Hypothalamus (tissue), 51 donors: ENCODE measurements at regions not wholly inside any gene's neighbourhood (a gene's known extent, or its start where the extent isn't known, plus 50 kb on each side); places are given as distances from the start of the nearest gene placed in this dataset.

Source experiments
- DNase-seq, 51 donors: peaks; one replicate each; lab custom pipeline; 2025; lab: John Stamatoyannopoulos, UW

GRCh38 chr20:18992418-18992817 is 178.8 kb downstream of the SCP2D1 start:
- DNase-seq: no peak

GRCh38 chr20:18995455-18995854 is 181.9 kb downstream of the SCP2D1 start:
- no peak for DNase-seq

DNA sequence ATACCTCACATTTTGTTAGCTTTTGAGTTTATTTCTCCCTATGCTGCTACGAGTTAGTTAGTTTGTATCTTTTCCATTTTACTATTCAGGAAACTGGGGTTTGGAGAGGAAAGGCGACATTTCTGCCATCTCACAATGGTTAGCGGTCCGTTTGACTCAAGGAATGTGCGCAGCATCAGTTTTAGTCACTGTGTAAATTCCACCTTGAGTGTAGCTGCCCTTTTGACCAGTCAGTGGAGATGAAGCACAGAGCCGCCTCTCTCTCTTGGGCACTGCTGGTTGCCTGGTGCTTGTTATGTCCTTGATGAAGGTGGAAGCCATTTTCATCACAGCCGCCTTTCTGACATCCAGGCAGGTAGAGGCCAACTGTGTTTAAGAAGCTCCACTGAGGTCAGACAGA is 185.5 kb downstream of the SCP2D1 start:
- no peak for DNase-seq

GRCh38 chr20:19000078-19000477 is 186.5 kb downstream of the SCP2D1 start:
- no peak for DNase-seq

DNA sequence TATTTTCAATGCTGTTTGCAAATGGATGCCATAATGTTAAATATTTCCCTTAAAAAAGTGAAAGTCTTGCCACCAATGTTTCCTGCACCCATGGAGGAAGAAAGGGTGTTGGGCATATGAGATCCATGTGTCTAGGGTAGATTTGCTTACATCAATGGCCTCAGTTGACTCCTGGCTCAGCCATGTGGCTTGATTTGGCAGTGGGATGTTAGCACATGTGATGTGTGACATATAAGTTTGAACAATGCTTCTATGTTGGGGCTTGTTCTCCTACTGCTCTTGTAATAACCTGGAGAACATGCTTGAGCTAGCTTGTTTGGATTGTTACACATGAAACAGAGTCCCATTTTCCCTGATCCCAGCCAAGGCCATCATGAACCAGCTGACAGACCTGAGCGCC is 187.6 kb downstream of the SCP2D1 start:
- DNase-seq: no peak

- no peak for DNase-seq
Observed at GRCh38 chr20:19003366-19004336, 190.1 kb downstream of the SCP2D1 start.

GRCh38 chr20:19004975-19005374 is 191.4 kb downstream of the SCP2D1 start:
- no peak for DNase-seq

GRCh38 chr20:19008497-19008896 is 194.9 kb downstream of the SCP2D1 start:
- no peak for DNase-seq

GRCh38 chr20:19009081-19009688 is 195.6 kb downstream of the SCP2D1 start:
- DNase-seq: no peak

DNA sequence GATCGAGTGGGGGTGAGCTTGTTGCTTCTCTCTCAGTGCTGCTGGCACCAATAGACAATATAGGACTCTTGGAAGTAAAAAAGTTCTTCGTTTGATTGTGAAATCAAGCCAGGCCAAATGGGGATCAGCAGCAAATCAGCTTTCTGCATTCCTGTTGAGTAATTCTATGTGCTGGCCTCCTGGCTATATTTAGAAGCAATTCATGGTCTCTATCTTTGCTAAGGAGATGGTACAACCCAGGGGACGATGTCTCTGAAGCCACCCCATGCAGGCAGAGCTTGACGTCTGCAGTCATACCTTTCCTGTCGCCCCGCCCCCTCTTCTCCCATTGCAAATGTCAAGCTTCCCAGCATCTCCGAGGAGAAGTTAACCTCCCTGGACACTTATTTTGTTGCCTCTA is 199.1 kb downstream of the SCP2D1 start:
- no peak for DNase-seq

- DNase-seq: no peak
Observed at GRCh38 chr20:19013907-19014306, 198.5 kb upstream of the SLC24A3 start.

DNA sequence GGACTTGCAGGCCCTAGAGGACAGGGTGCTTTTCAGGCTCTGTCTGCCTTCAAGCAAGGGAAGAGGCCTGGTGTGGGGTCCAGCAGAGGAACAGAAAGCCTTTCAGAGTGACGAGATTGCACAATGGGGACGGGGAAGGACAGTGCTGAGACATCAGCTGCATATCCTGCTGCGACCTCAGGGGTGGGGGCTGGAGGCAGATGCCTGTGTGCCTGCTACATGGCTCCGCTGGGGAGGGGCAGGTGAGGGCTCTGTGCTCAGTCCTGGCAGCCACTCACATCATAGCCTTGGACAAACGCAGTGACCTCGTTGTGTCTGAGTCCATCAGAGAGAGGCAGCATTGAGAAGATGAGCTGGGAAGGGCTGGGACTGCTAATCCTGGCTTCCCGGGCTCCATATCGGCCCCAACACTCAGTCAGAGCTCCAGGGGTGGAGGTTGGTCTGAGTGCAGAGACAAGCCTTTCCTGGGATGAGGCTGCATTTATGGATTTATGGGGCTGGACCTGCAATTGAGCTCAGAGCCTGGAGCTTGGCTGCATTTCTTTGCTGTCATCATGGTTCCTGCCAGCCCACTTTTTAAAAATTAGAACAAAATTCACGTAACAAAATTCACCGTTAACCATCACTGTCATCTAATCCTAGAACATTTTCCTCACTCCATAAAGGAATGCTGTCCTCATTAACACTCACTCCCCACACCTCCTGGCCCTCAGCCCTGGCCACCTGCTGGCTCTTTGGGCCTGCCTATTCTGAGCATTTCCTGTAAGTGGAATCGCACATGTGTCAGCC is 196.9 kb upstream of the SLC24A3 start:
- DNase-seq: no peak

DNA sequence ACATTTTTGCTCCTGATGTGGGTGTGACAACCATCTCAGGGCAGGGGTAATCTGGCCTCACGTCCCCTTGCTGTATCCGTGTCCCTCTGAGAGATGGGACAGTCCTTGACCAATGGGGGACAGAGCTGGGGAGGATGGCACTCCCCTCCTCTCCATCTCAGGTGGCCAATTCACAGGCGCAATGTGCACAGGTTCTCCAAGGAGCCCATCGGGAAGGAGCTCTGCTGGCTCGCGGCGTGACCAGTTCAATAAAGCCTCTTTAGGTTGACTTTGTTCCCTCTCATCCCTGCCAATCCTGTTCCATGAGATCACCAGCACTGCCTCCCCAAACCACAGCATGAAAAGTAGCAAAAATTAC is 196.3 kb upstream of the SLC24A3 start:
- no peak for DNase-seq

DNA sequence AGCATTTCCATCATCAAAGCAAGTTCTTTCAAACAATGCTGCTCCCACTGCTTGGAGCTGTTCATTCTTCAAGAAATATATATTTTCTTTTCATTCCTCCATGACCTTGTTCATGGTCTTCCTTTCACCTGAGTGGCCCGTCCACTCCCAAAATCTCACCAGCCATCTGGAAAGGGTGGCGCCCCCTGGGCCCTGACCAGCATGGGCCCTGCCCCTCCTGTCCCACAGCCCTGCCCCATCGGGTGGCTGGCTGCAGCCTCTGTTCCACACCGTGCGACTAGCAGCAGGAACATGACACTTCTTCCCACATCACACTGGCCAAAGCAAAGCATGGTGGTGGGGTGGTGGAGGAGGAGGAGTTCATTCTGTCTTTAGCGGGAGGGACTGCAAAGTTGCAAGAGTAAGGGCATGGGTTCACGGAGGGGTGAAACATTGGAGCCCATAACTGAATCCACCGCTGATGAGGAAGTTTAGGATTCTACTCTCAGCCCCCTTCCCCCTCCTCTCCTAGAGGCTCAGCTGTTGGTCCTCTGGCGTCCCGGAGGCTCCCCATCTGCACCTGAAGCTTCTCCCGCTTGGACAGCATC is 195.2 kb upstream of the SLC24A3 start:
- DNase-seq: no peak

GRCh38 chr20:19018881-19019280 is 193.6 kb upstream of the SLC24A3 start:
- DNase-seq: no peak

GRCh38 chr20:19019734-19020364 is 192.6 kb upstream of the SLC24A3 start:
- DNase-seq: no peak

- DNase-seq: no peak
Observed at GRCh38 chr20:19021406-19022117, 190.9 kb upstream of the SLC24A3 start.

GRCh38 chr20:19022118-19022575 is 190.3 kb upstream of the SLC24A3 start:
- DNase-seq: no peak

GRCh38 chr20:19022791-19023448 is 189.5 kb upstream of the SLC24A3 start:
- DNase-seq: no peak
